Omental fat pad (tissue), 3 donors: ENCODE measurements at regions not wholly inside any gene's neighbourhood (a gene's known extent, or its start where the extent isn't known, plus 50 kb on each side); places are given as distances from the start of the nearest gene placed in this dataset.

ENCODE experiments used
- ATAC-seq: fragments of 150-250 bp; one replicate; pipeline ENCODE4 v1.9.1; 2016; ENCODE audit warnings: mild to moderate bottlenecking, moderate library complexity; ENCODE audit not compliant: low FRiP score
- DNase-seq: peaks from one replicate; pipeline ENCODE4 v3.0.0-alpha.2; 2019; ENCODE audit warnings: low spot score
- CTCF ChIP-seq, 3 donors: fragments of 450-650 bp; IDR thresholded peaks; one replicate each; pipeline ENCODE4 v1.5.1; 2016 to 2017; ENCODE audit warnings: antibody characterized with exemption in 3 of 3, mild to moderate bottlenecking in 3 of 3, moderate library complexity in 2 of 3

- TF ChIP-seq CTCF (IDR thresholded peaks at IDR 0.05), result no peak
- ATAC-seq (no peak), DNase-seq (no peak)
Observed at GRCh38 chr5:154609251-154609650, 131.2 kb upstream of the HAND1 start.

- ATAC-seq (no peak), DNase-seq (no peak)
- TF ChIP-seq CTCF (IDR thresholded peaks at IDR 0.05), result no peak
Observed at GRCh38 chr5:154608531-154609011, 130.5 kb upstream of the HAND1 start.

- no peak for TF ChIP-seq CTCF (IDR thresholded peaks at IDR 0.05)
- DNase-seq, result no peak
- no peak for ATAC-seq
Observed at GRCh38 chr5:154607746-154608145, 129.7 kb upstream of the HAND1 start.

- DNase-seq (no peak), ATAC-seq (no peak)
- TF ChIP-seq CTCF (IDR thresholded peaks at IDR 0.05), result no peak
Observed at GRCh38 chr5:154606246-154606645, 128.2 kb upstream of the HAND1 start.

GRCh38 chr5:154603953-154604679 lies 126.1 kb upstream of the HAND1 start:
- DNase-seq (no peak), ATAC-seq (no peak)
- no peak for TF ChIP-seq CTCF (IDR thresholded peaks at IDR 0.05)

GRCh38 chr5:154603485-154603884 lies 125.5 kb upstream of the HAND1 start:
- no peak for ATAC-seq
- no peak for TF ChIP-seq CTCF (IDR thresholded peaks at IDR 0.05)
- no peak for DNase-seq

- DNase-seq, result no peak
- no peak for ATAC-seq
- no peak for TF ChIP-seq CTCF (IDR thresholded peaks at IDR 0.05)
Observed at GRCh38 chr5:154603011-154603410, 125.0 kb upstream of the HAND1 start.
